Panc1 (cell line): ENCODE measurements at regions not wholly inside any gene's neighbourhood (a gene's known extent, or its start where the extent isn't known, plus 50 kb on each side); places are given as distances from the start of the nearest gene placed in this dataset.

Source experiments
- ATAC-seq: fragments of 200-7000 bp; cut with Tn5 transposase; 2 replicates; pipeline ENCODE4 v1.9.1; 2020; ENCODE audit warnings: mild to moderate bottlenecking, moderate library complexity
- BruUV-seq: library from RNA; stranded (reverse); fragments of 400-500 nt; replicated peaks from 2 replicates; lab custom pipeline; 2021; lab: Mats Ljungman, UMichigan
- CTCF ChIA-PET: fragments of 300-600 bp; sonication (Branson Sonifier 250); formaldehyde crosslinking; loops from one replicate; lab custom pipeline; 2022; ENCODE audit warnings: antibody characterized with exemption; lab: Charles Lee
- POLR2A ChIA-PET: fragments of 300-600 bp; sonication (Branson Sonifier 250); formaldehyde crosslinking; loops from one replicate; lab custom pipeline; 2022; ENCODE audit warnings: antibody characterized with exemption; lab: Charles Lee
- DNase-seq: peaks from one replicate; pipeline ENCODE4 v3.0.0-alpha.2; 2010; ENCODE audit warnings: low read depth, low spot score
- H3K27ac ChIP-seq: 2 replicates; pipeline ENCODE4 v1.5.1; 2011; ENCODE audit warnings: mild to moderate bottlenecking, low read length, inconsistent platforms
- H3K27me3 ChIP-seq: fragments of 200-500 bp; sonication (Bioruptor generic); 2 replicates; pipeline ENCODE4 v1.6.0; 2014; ENCODE audit warnings: low read length, inconsistent platforms; ENCODE audit not compliant: control insufficient read depth, insufficient read depth
- H3K36me3 ChIP-seq: fragments of 200-500 bp; sonication (Bioruptor generic); 2 replicates; pipeline ENCODE4 v1.5.1; 2014; ENCODE audit warnings: inconsistent platforms, mild to moderate bottlenecking, low read length, moderate library complexity; ENCODE audit not compliant: control insufficient read depth, insufficient read depth
- H3K4me1 ChIP-seq: 2 replicates; pipeline ENCODE4 v1.5.1; 2011; ENCODE audit warnings: inconsistent platforms, mild to moderate bottlenecking, low read length, moderate library complexity; ENCODE audit not compliant: control insufficient read depth, insufficient read depth
- H3K4me3 ChIP-seq, 2 experiments: 2 replicates each; pipeline ENCODE4 v1.5.1; 2011 to 2012; ENCODE audit warnings: low read depth in 2 of 2, low read length in 2 of 2, mild to moderate bottlenecking in 2 of 2, inconsistent platforms in 1 of 2, moderate library complexity in 1 of 2
- H3K9me3 ChIP-seq: fragments of 200-500 bp; sonication (Bioruptor generic); 2 replicates; pipeline ENCODE4 v1.5.1; 2014; ENCODE audit warnings: low read depth, mild to moderate bottlenecking, inconsistent platforms, low read length, moderate library complexity; ENCODE audit not compliant: control insufficient read depth, insufficient read depth
- POLR2AphosphoS5 ChIP-seq: IDR thresholded peaks from 2 replicates; pipeline ENCODE4 v1.6.1; 2012; ENCODE audit warnings: mild to moderate bottlenecking, low read depth, low read length, moderate library complexity
- SIN3A ChIP-seq: IDR thresholded peaks from 2 replicates; pipeline ENCODE4 v1.6.1; 2012; ENCODE audit warnings: low read depth, mild to moderate bottlenecking, low read length, moderate library complexity, borderline replicate concordance; ENCODE audit not compliant: insufficient read depth
- TCF7L2 ChIP-seq: IDR thresholded peaks from 2 replicates; pipeline ENCODE4 v1.6.1; 2011; ENCODE audit warnings: mild to moderate bottlenecking, low read depth, low read length, inconsistent platforms
- in situ Hi-C: cut with HindIII; loops from 2 replicates; pipeline ENCODE4 v1.10.0; 2016; ENCODE audit warnings: low sequenced_read_pairs, low pct_unique_long_range_greater_than_20kb
- intact Hi-C: fragments of 100-400 bp; cut with micrococcal nuclease; formaldehyde crosslinking; loops from one replicate; pipeline ENCODE4 v1.10.0; 2022; ENCODE audit not compliant: unreplicated experiment
- TF ChIP-seq, protein P1 (sequence below): fragments of 450-650 bp; IDR thresholded peaks from 2 replicates; pipeline ENCODE4 v1.5.1; 2017; ENCODE audit warnings: mild to moderate bottlenecking
- TF ChIP-seq, protein P2 (sequence below), 2 experiments: IDR thresholded peaks; 2 replicates each; pipeline ENCODE4 v1.6.1; 2011 to 2012; ENCODE audit warnings: low read depth in 2 of 2, control low read depth in 1 of 2, low read length in 1 of 2, mild to moderate bottlenecking in 1 of 2, moderate library complexity in 1 of 2; ENCODE audit not compliant: insufficient read depth in 1 of 2

DNA sequence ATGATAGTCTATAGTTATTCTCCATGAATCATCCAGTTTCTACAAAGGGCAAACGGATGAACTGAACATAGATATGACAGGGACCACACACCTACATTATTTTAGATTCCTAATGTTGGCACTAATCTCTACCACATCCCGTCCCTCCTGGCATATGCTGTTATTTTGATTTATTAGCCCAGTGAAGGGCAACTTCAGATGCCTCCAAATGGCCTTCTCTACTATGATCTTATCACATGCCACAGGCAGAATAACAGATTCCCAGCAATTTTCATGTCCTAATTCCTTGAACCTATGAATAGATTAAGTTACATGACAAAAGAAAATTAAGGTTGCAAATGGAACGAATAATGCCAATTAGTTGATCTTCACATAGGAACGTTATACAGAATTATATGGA is 474.7 kb downstream of the ANKRD7 start:
- in situ Hi-C loops (no loop called here), intact Hi-C loops (no loop called here)
- no peak overlapping the region for H3K4me3 ChIP-seq
- no peaks in the 10 kb centered on the region for H3K4me1 ChIP-seq
- CTCF ChIA-PET: no interaction called here
- no peaks in the 10 kb centered on the region; the same call in 1 of the 2 replicates for H3K36me3 ChIP-seq
- no peaks in the 10 kb centered on the region for H3K27me3 ChIP-seq
- DNase-seq: no peak
- no peak for TF ChIP-seq TCF7L2
- TF ChIP-seq SIN3A: no peak
- TF ChIP-seq, protein P1, sequence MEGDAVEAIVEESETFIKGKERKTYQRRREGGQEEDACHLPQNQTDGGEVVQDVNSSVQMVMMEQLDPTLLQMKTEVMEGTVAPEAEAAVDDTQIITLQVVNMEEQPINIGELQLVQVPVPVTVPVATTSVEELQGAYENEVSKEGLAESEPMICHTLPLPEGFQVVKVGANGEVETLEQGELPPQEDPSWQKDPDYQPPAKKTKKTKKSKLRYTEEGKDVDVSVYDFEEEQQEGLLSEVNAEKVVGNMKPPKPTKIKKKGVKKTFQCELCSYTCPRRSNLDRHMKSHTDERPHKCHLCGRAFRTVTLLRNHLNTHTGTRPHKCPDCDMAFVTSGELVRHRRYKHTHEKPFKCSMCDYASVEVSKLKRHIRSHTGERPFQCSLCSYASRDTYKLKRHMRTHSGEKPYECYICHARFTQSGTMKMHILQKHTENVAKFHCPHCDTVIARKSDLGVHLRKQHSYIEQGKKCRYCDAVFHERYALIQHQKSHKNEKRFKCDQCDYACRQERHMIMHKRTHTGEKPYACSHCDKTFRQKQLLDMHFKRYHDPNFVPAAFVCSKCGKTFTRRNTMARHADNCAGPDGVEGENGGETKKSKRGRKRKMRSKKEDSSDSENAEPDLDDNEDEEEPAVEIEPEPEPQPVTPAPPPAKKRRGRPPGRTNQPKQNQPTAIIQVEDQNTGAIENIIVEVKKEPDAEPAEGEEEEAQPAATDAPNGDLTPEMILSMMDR: no peak
- TF ChIP-seq, protein P2, sequence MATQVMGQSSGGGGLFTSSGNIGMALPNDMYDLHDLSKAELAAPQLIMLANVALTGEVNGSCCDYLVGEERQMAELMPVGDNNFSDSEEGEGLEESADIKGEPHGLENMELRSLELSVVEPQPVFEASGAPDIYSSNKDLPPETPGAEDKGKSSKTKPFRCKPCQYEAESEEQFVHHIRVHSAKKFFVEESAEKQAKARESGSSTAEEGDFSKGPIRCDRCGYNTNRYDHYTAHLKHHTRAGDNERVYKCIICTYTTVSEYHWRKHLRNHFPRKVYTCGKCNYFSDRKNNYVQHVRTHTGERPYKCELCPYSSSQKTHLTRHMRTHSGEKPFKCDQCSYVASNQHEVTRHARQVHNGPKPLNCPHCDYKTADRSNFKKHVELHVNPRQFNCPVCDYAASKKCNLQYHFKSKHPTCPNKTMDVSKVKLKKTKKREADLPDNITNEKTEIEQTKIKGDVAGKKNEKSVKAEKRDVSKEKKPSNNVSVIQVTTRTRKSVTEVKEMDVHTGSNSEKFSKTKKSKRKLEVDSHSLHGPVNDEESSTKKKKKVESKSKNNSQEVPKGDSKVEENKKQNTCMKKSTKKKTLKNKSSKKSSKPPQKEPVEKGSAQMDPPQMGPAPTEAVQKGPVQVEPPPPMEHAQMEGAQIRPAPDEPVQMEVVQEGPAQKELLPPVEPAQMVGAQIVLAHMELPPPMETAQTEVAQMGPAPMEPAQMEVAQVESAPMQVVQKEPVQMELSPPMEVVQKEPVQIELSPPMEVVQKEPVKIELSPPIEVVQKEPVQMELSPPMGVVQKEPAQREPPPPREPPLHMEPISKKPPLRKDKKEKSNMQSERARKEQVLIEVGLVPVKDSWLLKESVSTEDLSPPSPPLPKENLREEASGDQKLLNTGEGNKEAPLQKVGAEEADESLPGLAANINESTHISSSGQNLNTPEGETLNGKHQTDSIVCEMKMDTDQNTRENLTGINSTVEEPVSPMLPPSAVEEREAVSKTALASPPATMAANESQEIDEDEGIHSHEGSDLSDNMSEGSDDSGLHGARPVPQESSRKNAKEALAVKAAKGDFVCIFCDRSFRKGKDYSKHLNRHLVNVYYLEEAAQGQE (IDR thresholded peaks at IDR 0.05; ENCODE audit: insufficient read depth in 1 of 2, low read depth in 2 of 2, low read length in 1 of 2): no peak
- no peak for TF ChIP-seq POLR2AphosphoS5
- no TSS peak for BruUV-seq
- peaks cover 5% of the 10 kb centered on the region; the same call in 1 of the 2 replicates for H3K9me3 ChIP-seq
- ATAC-seq: no peak
- H3K27ac ChIP-seq: no peak overlapping the region
- POLR2A ChIA-PET: no interaction called here

DNA sequence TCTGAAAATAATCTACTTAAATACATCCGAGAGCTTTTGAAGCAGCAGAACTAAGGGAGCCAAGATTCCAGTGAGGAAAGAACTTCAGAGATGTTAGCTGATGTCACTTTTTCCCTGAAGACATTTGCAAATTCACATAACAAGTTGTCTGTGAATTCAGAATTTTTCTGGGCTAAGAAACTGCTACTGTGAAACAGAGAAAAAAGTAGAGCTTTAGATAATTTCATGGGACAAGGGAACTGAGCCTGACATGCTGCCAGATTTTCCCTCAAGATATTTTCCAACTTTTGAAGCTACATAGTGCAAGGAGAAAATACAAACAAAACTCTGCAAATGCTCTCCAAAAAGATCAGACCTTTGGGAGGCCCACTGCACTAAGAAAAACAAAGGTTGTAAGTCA is 484.2 kb downstream of the ANKRD7 start:
- Histone ChIP-seq H3K4me3 (no peak overlapping the region), H3K9me3 (no peaks in the 10 kb centered on the region), H3K4me1 (no peaks in the 10 kb centered on the region), H3K27me3 (no peaks in the 10 kb centered on the region), H3K36me3 (no peaks in the 10 kb centered on the region), H3K27ac (no peak overlapping the region)
- intact Hi-C loops (no loop called here), in situ Hi-C loops (no loop called here)
- DNase-seq (no peak), ATAC-seq (no peak)
- ChIA-PET CTCF (no interaction called here), POLR2A (no interaction called here)
- BruUV-seq: no TSS peak
- TF ChIP-seq POLR2AphosphoS5 (no peak), SIN3A (no peak), TCF7L2 (no peak)
- TF ChIP-seq, protein P2 (IDR thresholded peaks at IDR 0.05; ENCODE audit: insufficient read depth in 1 of 2, low read depth in 2 of 2, low read length in 1 of 2): no peak
- TF ChIP-seq, protein P1: no peak
